ENCODE measurements at regions not wholly inside any gene's neighbourhood (a gene's known extent, or its start where the extent isn't known, plus 50 kb on each side); places are given as distances from the start of the nearest gene placed in this dataset.
"Not testable (repeated sequence)": the region's sequence is repeated elsewhere in the genome, so short reads cannot be mapped to it uniquely, and the experiment has no call there.

GRCh38 chr3:147333098-147333497, 73.2 kb downstream of the ZIC4 start:
- Histone ChIP-seq H3K36me3 (no peaks in the 10 kb centered on the region), H3K4me3 (replicated peaks in 1 of 3) (no peak overlapping the region), H3K4me1 (no peaks in the 10 kb centered on the region), H3K27ac (no peak overlapping the region), H3K9me3 (no peaks in the 10 kb centered on the region), H3K27me3 (no peaks in the 10 kb centered on the region)
- WGBS, 2 donors = 72 to 83% methylated on average over 3 of the region's 3 CpGs
- TF ChIP-seq CTCF (IDR thresholded peaks at IDR 0.05) (no peak), POLR2A (IDR thresholded peaks at IDR 0.05) (no peak)
- no peak for DNase-seq
- intact Hi-C loops (cut with DNase I) = no loop called here

- intact Hi-C loops (cut with DNase I) = no loop called here
- DNase-seq = no peak
- Histone ChIP-seq H3K4me3 (replicated peaks in 1 of 3) (no peak overlapping the region), H3K27me3 (no peaks in the 10 kb centered on the region), H3K9me3 (no peaks in the 10 kb centered on the region), H3K27ac (no peak overlapping the region), H3K4me1 (no peaks in the 10 kb centered on the region), H3K36me3 (no peaks in the 10 kb centered on the region)
- 90% methylated on average over 2 of the region's 2 CpGs for WGBS, 2 donors
- TF ChIP-seq POLR2A (IDR thresholded peaks at IDR 0.05) (no peak), CTCF (IDR thresholded peaks at IDR 0.05) (no peak)
These were observed 77.6 kb downstream of the ZIC4 start for GRCh38 chr3:147328711-147329110.

GRCh38 chr3:147324356-147324755, 82.0 kb downstream of the ZIC4 start:
- intact Hi-C loops (cut with DNase I) = no loop called here
- no peak for DNase-seq
- no peak overlapping the region for H3K27ac ChIP-seq
- no peaks in the 10 kb centered on the region for H3K36me3 ChIP-seq
- no peaks in the 10 kb centered on the region for H3K4me1 ChIP-seq
- TF ChIP-seq CTCF (IDR thresholded peaks at IDR 0.05) (no peak), POLR2A (IDR thresholded peaks at IDR 0.05) (no peak)
- no peaks in the 10 kb centered on the region for H3K9me3 ChIP-seq
- no peaks in the 10 kb centered on the region for H3K27me3 ChIP-seq
- no peak overlapping the region for H3K4me3 ChIP-seq (replicated peaks in 1 of 3)

GRCh38 chr3:147318900-147319299, 87.4 kb downstream of the ZIC4 start:
- DNase-seq = no peak
- Histone ChIP-seq H3K27ac (no peak overlapping the region), H3K36me3 (no peaks in the 10 kb centered on the region), H3K27me3 (no peaks in the 10 kb centered on the region), H3K9me3 (no peaks in the 10 kb centered on the region), H3K4me1 (no peaks in the 10 kb centered on the region), H3K4me3 (replicated peaks in 1 of 3) (no peak overlapping the region)
- TF ChIP-seq CTCF (IDR thresholded peaks at IDR 0.05) = no peak
- TF ChIP-seq POLR2A (IDR thresholded peaks at IDR 0.05) = no peak
- WGBS, 2 donors = 55 to 56% methylated on average over 3 of the region's 3 CpGs
- intact Hi-C loops (cut with DNase I) = no loop called here

- intact Hi-C loops (cut with DNase I); H3K27ac ChIP-seq; H3K9me3 ChIP-seq; DNase-seq; H3K36me3 ChIP-seq; H3K27me3 ChIP-seq; H3K4me1 ChIP-seq; H3K4me3 ChIP-seq (replicated peaks in 1 of 3): not testable (repeated sequence)
- WGBS, 2 donors = 71 to 74% methylated on average over 6 of the region's 6 CpGs
These were observed 89.3 kb downstream of the ZIC4 start for GRCh38 chr3:147317080-147317479.

GRCh38 chr3:147313513-147313912, 92.8 kb downstream of the ZIC4 start:
- H3K36me3 ChIP-seq = no peaks in the 10 kb centered on the region
- H3K27ac ChIP-seq = no peak overlapping the region
- H3K9me3 ChIP-seq = no peaks in the 10 kb centered on the region
- no peaks in the 10 kb centered on the region for H3K4me1 ChIP-seq
- intact Hi-C loops (cut with DNase I) = no loop called here
- DNase-seq = no peak
- no peaks in the 10 kb centered on the region for H3K27me3 ChIP-seq
- H3K4me3 ChIP-seq (replicated peaks in 1 of 3) = no peak overlapping the region
- 72 to 78% methylated on average over 1 of the region's 1 CpG for WGBS, 2 donors
- TF ChIP-seq POLR2A (IDR thresholded peaks at IDR 0.05) (no peak), CTCF (IDR thresholded peaks at IDR 0.05) (no peak)

All from thyroid gland (tissue), 4 donors.